ENCODE measurements at regions not wholly inside any gene's neighbourhood (a gene's known extent, or its start where the extent isn't known, plus 50 kb on each side); places are given as distances from the start of the nearest gene placed in this dataset.

- no peak for ATAC-seq (ENCODE audit: low read depth)
- Histone ChIP-seq H3K79me1 (ENCODE audit: low read depth in 1 of 2, low read length in 2 of 2) (no peaks in the 10 kb centered on the region), H4K8ac (ENCODE audit: low read depth in 2 of 2, low read length in 2 of 2) (no peak overlapping the region), H3K4me3 (ENCODE audit: insufficient read depth, low read depth, low read length) (no peak overlapping the region), H4K5ac (ENCODE audit: low read depth, low read length) (no peak overlapping the region), H2BK15ac (ENCODE audit: low read depth, low read length) (no peak overlapping the region), H2AK9ac (replicated peaks; ENCODE audit: low read depth, low read length, poor library complexity) (no peak overlapping the region), H3K14ac (replicated peaks; ENCODE audit: low read depth, low read length) (no peak overlapping the region), H3K27ac (ENCODE audit: insufficient read depth, low read length) (no peak overlapping the region), H3K9ac (ENCODE audit: low read depth, low read length) (no peak overlapping the region), H3K4me1 (ENCODE audit: control insufficient read depth, insufficient read depth, low read length) (no peaks in the 10 kb centered on the region), H3K36me3 (ENCODE audit: control insufficient read depth, insufficient read depth, low read length) (no peaks in the 10 kb centered on the region), H2AFZ (replicated peaks; ENCODE audit: low read length, poor library complexity) (no peak overlapping the region), H4K20me1 (ENCODE audit: insufficient read depth, low read length) (no peaks in the 10 kb centered on the region), H2BK120ac (ENCODE audit: low read depth, low read length) (no peak overlapping the region), H4K91ac (ENCODE audit: insufficient read depth, low read depth, low read length) (no peak overlapping the region), H2BK5ac (ENCODE audit: low read depth, low read length, poor library complexity, severe bottlenecking) (no peak overlapping the region), H3K4ac (ENCODE audit: low read depth, low read length) (no peak overlapping the region), H3K4me2 (ENCODE audit: low read depth, low read length) (no peak overlapping the region), H3K9me1 (ENCODE audit: insufficient read depth, low read length) (no peaks in the 10 kb centered on the region), H3K56ac (ENCODE audit: extremely low read depth, insufficient read depth, low read length) (no peak overlapping the region), H2BK20ac (ENCODE audit: low read depth, low read length) (no peak overlapping the region), H3K18ac (ENCODE audit: low read depth, low read length) (no peak overlapping the region), H3K9me3 (ENCODE audit: control insufficient read depth, insufficient read depth, low read length) (peaks cover 10% of the 10 kb centered on the region; the same call in 1 of the 2 replicates), H3K23ac (ENCODE audit: low read depth, low read length) (no peak overlapping the region), H3K27me3 (ENCODE audit: control insufficient read depth, insufficient read depth, low read length) (no peaks in the 10 kb centered on the region; the same call in 1 of the 2 replicates), H2AK5ac (ENCODE audit: low read depth, low read length) (no peak overlapping the region)
- TF ChIP-seq CEBPB (IDR thresholded peaks at IDR 0.05; ENCODE audit: low read depth, low read length) (no peak), BHLHE40 (IDR thresholded peaks at IDR 0.05; ENCODE audit: low read depth, low read length) (no peak), POLR2A (IDR thresholded peaks at IDR 0.05; ENCODE audit: low read depth, low read length) (no peak), MXI1 (IDR thresholded peaks at IDR 0.05; ENCODE audit: borderline replicate concordance, low read depth, low read length) (no peak), MAZ (IDR thresholded peaks at IDR 0.05; ENCODE audit: borderline replicate concordance, low read depth, low read length) (no peak), RFX5 (IDR thresholded peaks at IDR 0.05; ENCODE audit: low read depth, low read length) (no peak), SMC3 (IDR thresholded peaks at IDR 0.05; ENCODE audit: low read depth, low read length) (no peak), MAFK (IDR thresholded peaks at IDR 0.05; ENCODE audit: low read depth, low read length) (no peak)
- TF ChIP-seq, protein P1, sequence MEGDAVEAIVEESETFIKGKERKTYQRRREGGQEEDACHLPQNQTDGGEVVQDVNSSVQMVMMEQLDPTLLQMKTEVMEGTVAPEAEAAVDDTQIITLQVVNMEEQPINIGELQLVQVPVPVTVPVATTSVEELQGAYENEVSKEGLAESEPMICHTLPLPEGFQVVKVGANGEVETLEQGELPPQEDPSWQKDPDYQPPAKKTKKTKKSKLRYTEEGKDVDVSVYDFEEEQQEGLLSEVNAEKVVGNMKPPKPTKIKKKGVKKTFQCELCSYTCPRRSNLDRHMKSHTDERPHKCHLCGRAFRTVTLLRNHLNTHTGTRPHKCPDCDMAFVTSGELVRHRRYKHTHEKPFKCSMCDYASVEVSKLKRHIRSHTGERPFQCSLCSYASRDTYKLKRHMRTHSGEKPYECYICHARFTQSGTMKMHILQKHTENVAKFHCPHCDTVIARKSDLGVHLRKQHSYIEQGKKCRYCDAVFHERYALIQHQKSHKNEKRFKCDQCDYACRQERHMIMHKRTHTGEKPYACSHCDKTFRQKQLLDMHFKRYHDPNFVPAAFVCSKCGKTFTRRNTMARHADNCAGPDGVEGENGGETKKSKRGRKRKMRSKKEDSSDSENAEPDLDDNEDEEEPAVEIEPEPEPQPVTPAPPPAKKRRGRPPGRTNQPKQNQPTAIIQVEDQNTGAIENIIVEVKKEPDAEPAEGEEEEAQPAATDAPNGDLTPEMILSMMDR (conservative IDR thresholded peaks at IDR 0.05; ENCODE audit: low read depth, low read length): no peak
- POLR2A ChIA-PET (ENCODE audit: unreplicated experiment): no interaction called here
- in situ Hi-C loops (cut with MboI; ENCODE audit: low sequenced_read_pairs): no loop called here
- DNase-seq: no peak
- WGBS, 2 experiments (ENCODE audit: extremely low coverage in 2 of 2, insufficient read length in 1 of 2): 78% methylated on average over 10 of the region's 14 CpGs; no CpG with 5 or more reads in 1 of the 2 experiments
- intact Hi-C loops (cut with micrococcal nuclease): no loop called here
- CTCF ChIA-PET: no interaction called here
- BruUV-seq (replicated peaks): no TSS peak
- dilution Hi-C loops (cut with HindIII; ENCODE audit: low sequenced_read_pairs, unreplicated experiment): no loop called here
Observed at GRCh38 chr22:47270463-47271135, 508.1 kb downstream of the TBC1D22A start.

All from IMR-90 (cell line).